ENCODE measurements at regions not wholly inside any gene's neighbourhood (a gene's known extent, or its start where the extent isn't known, plus 50 kb on each side); places are given as distances from the start of the nearest gene placed in this dataset.

GRCh38 chr5:8320244-8320643 lies 451.3 kb downstream of the MTRR start:
- POLR2A ChIA-PET (ENCODE audit: low non-redundant PET) = no interaction called here

DNA sequence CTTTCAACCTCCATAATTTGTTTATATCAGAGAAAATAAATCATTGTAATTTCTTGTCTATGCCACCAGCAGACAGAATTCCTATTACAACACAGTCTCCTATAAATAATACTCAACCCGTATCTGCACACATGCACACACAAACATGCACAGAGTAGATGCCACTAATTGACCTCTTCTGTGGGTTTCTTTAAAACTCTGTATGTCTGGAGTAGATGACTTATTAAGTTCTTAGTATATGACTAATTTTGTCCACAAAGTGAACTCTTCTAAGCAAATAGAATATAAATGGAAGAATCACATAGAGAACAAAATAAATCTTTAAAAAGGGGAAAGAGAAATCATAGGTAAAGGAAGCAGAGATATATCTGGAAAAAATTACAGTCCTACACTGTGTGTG lies 452.3 kb downstream of the MTRR start:
- DNase-seq (ENCODE audit: low spot score) = no peak
- TF ChIP-seq, protein P1, sequence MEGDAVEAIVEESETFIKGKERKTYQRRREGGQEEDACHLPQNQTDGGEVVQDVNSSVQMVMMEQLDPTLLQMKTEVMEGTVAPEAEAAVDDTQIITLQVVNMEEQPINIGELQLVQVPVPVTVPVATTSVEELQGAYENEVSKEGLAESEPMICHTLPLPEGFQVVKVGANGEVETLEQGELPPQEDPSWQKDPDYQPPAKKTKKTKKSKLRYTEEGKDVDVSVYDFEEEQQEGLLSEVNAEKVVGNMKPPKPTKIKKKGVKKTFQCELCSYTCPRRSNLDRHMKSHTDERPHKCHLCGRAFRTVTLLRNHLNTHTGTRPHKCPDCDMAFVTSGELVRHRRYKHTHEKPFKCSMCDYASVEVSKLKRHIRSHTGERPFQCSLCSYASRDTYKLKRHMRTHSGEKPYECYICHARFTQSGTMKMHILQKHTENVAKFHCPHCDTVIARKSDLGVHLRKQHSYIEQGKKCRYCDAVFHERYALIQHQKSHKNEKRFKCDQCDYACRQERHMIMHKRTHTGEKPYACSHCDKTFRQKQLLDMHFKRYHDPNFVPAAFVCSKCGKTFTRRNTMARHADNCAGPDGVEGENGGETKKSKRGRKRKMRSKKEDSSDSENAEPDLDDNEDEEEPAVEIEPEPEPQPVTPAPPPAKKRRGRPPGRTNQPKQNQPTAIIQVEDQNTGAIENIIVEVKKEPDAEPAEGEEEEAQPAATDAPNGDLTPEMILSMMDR (conservative IDR thresholded peaks at IDR 0.05; ENCODE audit: low read depth) = no peak
- ChIA-PET POLR2A (ENCODE audit: low non-redundant PET) (no interaction called here), CTCF (no interaction called here)
- no peak overlapping the region for H3K27ac ChIP-seq

More at GRCh38 chr5:8320244-8320643, 451.3 kb downstream of the MTRR start:
- TF ChIP-seq, protein P1 (conservative IDR thresholded peaks at IDR 0.05; ENCODE audit: low read depth) = no peak
- CTCF ChIA-PET = no interaction called here
- DNase-seq (ENCODE audit: low spot score) = no peak
- no peak overlapping the region for H3K27ac ChIP-seq

DNA sequence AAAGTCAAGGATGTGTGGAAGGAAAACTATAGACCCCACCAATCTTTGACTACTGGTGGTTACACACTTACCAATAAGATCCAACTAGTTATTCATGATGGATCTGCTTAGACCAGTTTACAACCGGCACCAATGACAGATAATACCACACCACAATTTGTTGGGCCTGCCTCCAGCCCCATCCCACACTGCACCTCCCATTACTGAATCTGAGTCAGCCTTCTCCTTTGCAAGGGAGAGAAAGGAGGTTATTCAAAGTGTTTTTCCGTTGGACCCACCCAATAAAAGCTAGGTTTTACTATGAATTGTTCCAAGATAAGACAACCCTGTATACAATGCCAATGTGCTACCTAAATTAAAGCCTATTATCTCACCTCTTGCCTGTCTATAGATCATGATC lies 453.5 kb downstream of the MTRR start:
- no peak overlapping the region for H3K27ac ChIP-seq
- TF ChIP-seq, protein P1 (conservative IDR thresholded peaks at IDR 0.05; ENCODE audit: low read depth) = no peak
- ChIA-PET POLR2A (ENCODE audit: low non-redundant PET) (no interaction called here), CTCF (no interaction called here)
- no peak for DNase-seq (ENCODE audit: low spot score)

DNA sequence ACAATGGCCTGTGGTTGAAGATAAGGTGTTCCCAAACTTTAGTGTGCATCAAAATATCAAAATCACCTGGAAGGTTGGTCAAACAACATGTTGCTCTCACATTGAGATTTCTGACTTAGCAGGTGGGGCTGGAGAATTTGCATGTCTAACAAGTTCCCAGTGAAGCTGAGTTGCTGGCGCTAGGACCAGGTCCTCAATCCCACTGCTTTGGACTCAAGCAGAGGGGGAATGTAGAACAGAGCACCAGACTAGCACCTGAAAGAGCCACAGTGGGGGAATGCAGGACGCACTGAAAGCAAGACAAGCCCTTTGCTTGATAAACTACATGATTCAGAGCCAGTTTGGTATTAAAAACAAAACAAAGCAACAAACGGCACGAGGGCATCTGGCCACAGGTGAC lies 458.1 kb downstream of the MTRR start:
- no peak overlapping the region for H3K27ac ChIP-seq
- TF ChIP-seq, protein P1 (conservative IDR thresholded peaks at IDR 0.05; ENCODE audit: low read depth) = no peak
- POLR2A ChIA-PET (ENCODE audit: low non-redundant PET) = no interaction called here
- DNase-seq (ENCODE audit: low spot score) = no peak
- CTCF ChIA-PET = no interaction called here

GRCh38 chr5:8329773-8330172 lies 460.8 kb downstream of the MTRR start:
- H3K27ac ChIP-seq = no peak overlapping the region
- CTCF ChIA-PET = no interaction called here
- TF ChIP-seq, protein P1 (conservative IDR thresholded peaks at IDR 0.05; ENCODE audit: low read depth) = no peak
- DNase-seq (ENCODE audit: low spot score) = peak; percentile 11
- POLR2A ChIA-PET (ENCODE audit: low non-redundant PET) = no interaction called here

- CTCF ChIA-PET = no interaction called here
- TF ChIP-seq, protein P1 (conservative IDR thresholded peaks at IDR 0.05; ENCODE audit: low read depth) = no peak
- POLR2A ChIA-PET (ENCODE audit: low non-redundant PET) = no interaction called here
- no peak overlapping the region for H3K27ac ChIP-seq
- no peak for DNase-seq (ENCODE audit: low spot score)
Observed at GRCh38 chr5:8332666-8333445, 463.9 kb downstream of the MTRR start.
